Uterus (tissue), 3 donors: ENCODE measurements at regions not wholly inside any gene's neighbourhood (a gene's known extent, or its start where the extent isn't known, plus 50 kb on each side); places are given as distances from the start of the nearest gene placed in this dataset. TPM values are rescaled to one million over a fixed set of nuclear protein-coding genes. Genes with fewer than 3 reads are reported as not detected.

ENCODE experiments used
- DNase-seq, 2 donors: peaks; one replicate each; pipeline ENCODE4 v3.0.0-alpha.2; 2019 to 2020
- H3K27ac ChIP-seq, 2 donors: fragments of 200-600 bp; sonication (generic); 1 replicate in 1 of 2; 2 replicates in 1 of 2; pipeline ENCODE4 v1.5.1; 2016 to 2018
- H3K27me3 ChIP-seq, 2 donors: fragments of 200-600 bp; sonication (generic); one replicate each; pipeline ENCODE4 v1.5.1; 2018 to 2019; ENCODE audit warnings: control low read depth in 1 of 2
- H3K36me3 ChIP-seq, 2 donors: fragments of 200-600 bp; sonication (generic); one replicate each; pipeline ENCODE4 v1.5.1; 2019; ENCODE audit warnings: control low read depth in 1 of 2
- H3K4me1 ChIP-seq, 2 donors: fragments of 200-600 bp; sonication (generic); one replicate each; pipeline ENCODE4 v1.5.1; 2018 to 2019; ENCODE audit warnings: control low read depth in 1 of 2
- H3K4me3 ChIP-seq, 2 donors: fragments of 200-600 bp; sonication (generic); 1 replicate in 1 of 2; 2 replicates in 1 of 2; pipeline ENCODE4 v1.5.1; 2018 to 2019; ENCODE audit warnings: mild to moderate bottlenecking in 1 of 2
- H3K9me3 ChIP-seq, 2 donors: fragments of 200-600 bp; sonication (generic); one replicate each; pipeline ENCODE4 v1.5.1; 2019; ENCODE audit warnings: control low read depth in 1 of 2
- CTCF ChIP-seq, 4 experiments: fragments of 200-600 bp in 2 of 4; fragments of 450-650 bp in 2 of 4; sonication (generic) in 2 of 4; IDR thresholded peaks; one replicate each; pipeline ENCODE4 v1.5.1; 2016 to 2019; ENCODE audit warnings: antibody characterized with exemption in 4 of 4, mild to moderate bottlenecking in 2 of 4, moderate library complexity in 1 of 4
- POLR2A ChIP-seq, 2 donors: fragments of 450-650 bp; IDR thresholded peaks; one replicate each; pipeline ENCODE4 v1.6.1; 2016; ENCODE audit warnings: antibody characterized with exemption in 2 of 2, mild to moderate bottlenecking in 1 of 2, moderate library complexity in 1 of 2
- intact Hi-C: fragments of 100-400 bp; cut with DNase I; formaldehyde crosslinking; loops from one replicate; pipeline ENCODE4 v1.15.1; 2023; ENCODE audit warnings: low total_unique reads
- microRNA counts, 2 donors: library from miRNA; unstranded; fragments of <30 nt; microRNA quantifications; one replicate each; lab custom pipeline; 2016 to 2017
- microRNA-seq: library from miRNA; unstranded; fragments of <30 nt; microRNA quantifications from one replicate; pipeline ENCODE4, GENCODE V29; 2016; ENCODE audit warnings: borderline microRNAs expressed, borderline replicate concordance
- small RNA-seq: library from RNA; depleted of rRNA; stranded (forward); fragments of <200 nt; gene quantifications from one replicate; pipeline ENCODE3, GENCODE V24; 2016
- donor health status: DM: yes; HTN: yes; CAD: no.

DNA sequence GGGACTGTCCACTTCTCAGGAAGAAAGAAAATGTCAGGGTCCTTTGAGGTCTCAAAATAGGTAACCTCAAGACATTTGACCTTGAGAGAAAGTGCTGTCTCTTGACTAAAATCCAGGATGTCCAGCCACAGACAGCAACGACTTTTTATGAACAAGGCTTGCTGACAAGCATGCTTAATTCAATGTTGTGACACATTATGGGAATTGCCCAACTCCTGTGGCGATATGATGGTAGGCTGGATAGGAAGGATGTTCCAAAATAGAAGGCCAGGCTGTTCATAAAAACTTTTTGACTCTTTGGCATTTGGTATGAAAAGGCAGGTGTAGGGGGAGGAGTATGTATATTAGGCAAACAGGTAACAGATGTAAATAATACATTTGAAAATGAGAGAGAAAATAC, 50.8 kb upstream of the EDNRA start:
- Histone ChIP-seq H3K4me3 (no peak overlapping the region), H3K27me3 (no peaks in the 10 kb centered on the region)

More for the DNA sequence above, 50.8 kb upstream of the EDNRA start:
- intact Hi-C loops = no loop called here
- TF ChIP-seq CTCF (IDR thresholded peaks at IDR 0.05) (no peak), POLR2A (IDR thresholded peaks at IDR 0.05) (no peak)
- Histone ChIP-seq H3K9me3 (no peaks in the 10 kb centered on the region), H3K27ac (no peak overlapping the region), H3K36me3 (no peaks in the 10 kb centered on the region), H3K4me1 (no peaks in the 10 kb centered on the region)
- DNase-seq = no peak

MicroRNAs encoded in the stretch of these regions (microRNA counts, 767-probe panel; counts per million panel counts)
- 0 counts per million in 2 donors for microRNA hsa-miR-548g-3p (lab: Ali Mortazavi, UCI)

Small RNA genes lying in the stretch of these regions (microRNA-seq; reads per million reads assigned to microRNA genes)
- gene MIR548G = not detected

Small RNA genes lying in the stretch of these regions (small RNA-seq; reads per million reads assigned to genes)
- not detected for gene MIR548G
